Embryonic facial prominence (tissue), 1 donor: ENCODE measurements at regions not wholly inside any gene's neighbourhood (a gene's known extent, or its start where the extent isn't known, plus 50 kb on each side); places are given as distances from the start of the nearest gene placed in this dataset.
"Not testable (repeated sequence)": the region's sequence is repeated elsewhere in the genome, so short reads cannot be mapped to it uniquely, and the experiment has no call there.

Experiments
- DNase-seq: peaks from one replicate; pipeline ENCODE4 v3.0.0-alpha.2; 2016; ENCODE audit errors: extremely low spot score

- DNase-seq = no peak
These were observed 241.4 kb upstream of the DGKB start for GRCh38 chr7:15143936-15144335.

GRCh38 chr7:15143121-15143520 is 240.6 kb upstream of the DGKB start:
- no peak for DNase-seq

- no peak for DNase-seq
These were observed 237.9 kb upstream of the DGKB start for GRCh38 chr7:15140431-15140830.

- DNase-seq = no peak
These were observed 229.1 kb upstream of the DGKB start for GRCh38 chr7:15131661-15132060.

GRCh38 chr7:15130666-15131541 is 228.4 kb upstream of the DGKB start:
- DNase-seq = no peak

- DNase-seq = no peak
These were observed 226.2 kb upstream of the DGKB start for GRCh38 chr7:15128716-15129115.

GRCh38 chr7:15126653-15127052 is 224.1 kb upstream of the DGKB start:
- not testable (repeated sequence) for DNase-seq

- DNase-seq = no peak
These were observed 221.3 kb upstream of the DGKB start for GRCh38 chr7:15123901-15124300.

GRCh38 chr7:15113752-15114151 is 211.2 kb upstream of the DGKB start:
- no peak for DNase-seq

- DNase-seq = no peak
These were observed 203.2 kb upstream of the DGKB start for GRCh38 chr7:15105711-15106110.

- DNase-seq = no peak
These were observed 202.0 kb upstream of the DGKB start for GRCh38 chr7:15104411-15105092.

- DNase-seq = no peak
These were observed 196.5 kb upstream of the DGKB start for GRCh38 chr7:15099074-15099473.

GRCh38 chr7:15096853-15097252 is 194.3 kb upstream of the DGKB start:
- DNase-seq = no peak

- DNase-seq = no peak
These were observed 192.4 kb upstream of the DGKB start for GRCh38 chr7:15094989-15095388.

GRCh38 chr7:15087771-15088170 is 185.2 kb upstream of the DGKB start:
- DNase-seq = no peak

- no peak for DNase-seq
These were observed 184.3 kb upstream of the DGKB start for GRCh38 chr7:15086862-15087261.

GRCh38 chr7:15086131-15086611 is 183.6 kb upstream of the DGKB start:
- no peak for DNase-seq

- no peak for DNase-seq
These were observed 182.8 kb upstream of the DGKB start for GRCh38 chr7:15085366-15085765.

- DNase-seq = no peak
These were observed 181.8 kb upstream of the DGKB start for GRCh38 chr7:15084368-15084767.

GRCh38 chr7:15081891-15082290 is 179.3 kb upstream of the DGKB start:
- DNase-seq = no peak

GRCh38 chr7:15073301-15073700 is 170.8 kb upstream of the DGKB start:
- no peak for DNase-seq

- DNase-seq = no peak
These were observed 165.8 kb upstream of the DGKB start for GRCh38 chr7:15068324-15068723.

GRCh38 chr7:15057272-15057671 is 154.7 kb upstream of the DGKB start:
- DNase-seq = no peak
